ENCODE measurements at regions not wholly inside any gene's neighbourhood (a gene's known extent, or its start where the extent isn't known, plus 50 kb on each side); places are given as distances from the start of the nearest gene placed in this dataset.

DNA sequence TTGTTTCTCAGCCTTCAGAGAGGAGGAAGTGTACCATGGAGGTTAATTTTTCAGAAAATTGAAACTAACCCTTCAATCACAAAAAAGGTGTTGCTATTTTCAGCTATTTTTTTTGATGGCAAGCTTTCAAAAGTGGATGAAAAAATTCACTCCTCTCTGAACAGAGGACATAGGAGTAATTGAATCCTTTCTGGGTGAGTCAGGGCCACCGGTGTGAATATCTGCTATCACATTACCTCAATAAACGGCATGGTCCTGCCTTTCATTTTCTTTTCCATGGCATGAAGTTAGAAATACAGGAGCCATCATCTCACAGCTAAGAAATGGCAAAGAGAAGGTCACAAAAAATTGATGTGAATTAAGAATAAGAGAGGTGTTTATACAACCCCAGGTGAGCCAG, 90.2 kb upstream of the CCDC112 start:
- in situ Hi-C loops (cut with HindIII; ENCODE audit: low pct_ligation_motif_present, low pct_unique_long_range_greater_than_20kb, low sequenced_read_pairs), result no loop called here
- no peak for DNase-seq

DNA sequence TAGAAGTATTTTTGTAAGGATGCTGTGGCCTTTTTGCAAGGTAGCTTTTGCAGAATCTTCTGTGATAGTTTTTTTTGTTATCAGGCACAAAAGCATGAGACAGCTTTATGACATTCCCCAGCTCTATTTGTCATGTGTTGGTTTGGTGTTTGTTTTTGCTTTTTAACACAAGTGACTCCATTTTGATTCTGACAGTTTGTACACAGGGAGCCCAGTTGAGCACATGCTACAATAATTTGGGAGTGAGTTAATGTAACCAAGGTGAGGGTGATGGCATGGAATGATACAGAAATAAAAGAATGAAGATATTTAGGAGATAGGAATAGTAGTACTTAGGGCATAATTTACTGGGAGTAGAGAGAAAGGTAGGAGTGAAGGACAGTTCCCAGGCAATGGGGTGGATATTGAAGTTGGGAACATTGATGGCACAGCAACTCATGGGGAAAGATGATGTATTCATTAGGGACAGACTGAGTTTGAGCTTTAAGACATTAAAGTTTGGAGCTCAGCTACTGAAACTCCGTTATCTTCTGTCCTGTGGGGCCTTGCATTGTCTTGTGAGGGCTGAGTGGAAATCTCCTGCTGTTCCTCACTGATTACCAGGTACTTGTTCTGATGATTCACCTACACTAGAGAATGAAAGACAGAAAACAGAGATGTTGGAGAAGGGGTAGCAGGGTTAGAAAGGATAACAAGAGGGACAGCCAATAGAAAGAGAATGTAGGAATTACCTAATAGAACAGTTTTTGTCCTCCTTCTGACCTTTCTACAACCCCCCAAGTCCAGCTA, 88.3 kb upstream of the CCDC112 start:
- no peak for DNase-seq
- in situ Hi-C loops (cut with HindIII; ENCODE audit: low pct_ligation_motif_present, low pct_unique_long_range_greater_than_20kb, low sequenced_read_pairs), result no loop called here

DNA sequence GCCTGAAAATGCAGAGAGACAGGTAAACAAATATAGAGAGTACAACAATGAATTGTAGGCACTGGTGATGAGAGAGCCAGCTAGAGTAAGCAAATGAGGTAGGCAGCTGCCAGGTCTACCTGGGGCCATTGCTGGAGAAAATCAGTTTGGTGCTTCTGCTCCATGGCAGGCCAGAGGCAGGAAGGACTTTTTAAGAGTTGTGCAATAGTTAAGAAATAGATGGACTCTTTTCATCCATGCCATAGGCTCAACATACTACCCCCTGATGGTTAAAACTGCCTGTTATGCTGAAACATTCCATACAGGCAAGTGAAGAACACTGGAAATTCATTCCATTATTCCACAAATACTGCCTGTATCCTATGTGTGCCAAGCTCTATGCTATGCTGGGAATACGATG, 86.5 kb upstream of the CCDC112 start:
- no peak for DNase-seq
- in situ Hi-C loops (cut with HindIII; ENCODE audit: low pct_ligation_motif_present, low pct_unique_long_range_greater_than_20kb, low sequenced_read_pairs), result no loop called here

DNA sequence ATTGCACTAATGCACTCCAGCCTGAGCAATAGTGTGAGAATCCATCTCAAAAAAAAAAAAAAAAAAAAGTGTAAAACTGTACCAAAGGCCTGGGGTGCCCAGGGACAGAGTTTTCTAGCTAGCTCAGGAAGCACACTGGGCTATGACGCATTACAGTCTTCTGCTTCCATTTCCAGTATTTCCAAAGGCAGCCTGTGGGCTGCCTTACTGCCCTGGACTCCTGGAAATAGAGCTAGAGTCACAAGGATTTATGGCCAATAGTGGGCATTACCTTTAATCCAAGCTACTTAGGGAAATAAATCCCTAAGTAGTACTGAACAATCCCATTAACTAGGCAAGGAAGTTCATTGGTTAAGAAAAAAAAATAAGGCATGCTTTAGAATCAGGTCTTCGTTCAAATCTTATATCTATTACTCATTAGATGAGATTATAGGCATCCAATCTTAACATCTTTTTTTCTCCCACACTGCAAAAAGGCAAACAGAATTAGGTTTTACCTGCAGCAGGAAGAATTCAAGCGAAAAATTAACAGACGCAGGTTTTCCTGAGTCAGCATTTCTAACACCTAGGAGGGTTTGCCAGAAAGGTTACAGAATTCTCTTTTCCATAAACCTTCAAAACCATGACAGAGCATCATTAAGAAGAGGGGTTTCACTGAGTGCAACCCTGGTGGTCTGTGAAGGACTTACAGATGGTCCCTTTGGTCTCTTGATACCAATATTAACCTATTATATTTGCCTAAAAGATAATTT, 85.6 kb upstream of the CCDC112 start:
- no peak for DNase-seq
- in situ Hi-C loops (cut with HindIII; ENCODE audit: low pct_ligation_motif_present, low pct_unique_long_range_greater_than_20kb, low sequenced_read_pairs), result no loop called here

DNA sequence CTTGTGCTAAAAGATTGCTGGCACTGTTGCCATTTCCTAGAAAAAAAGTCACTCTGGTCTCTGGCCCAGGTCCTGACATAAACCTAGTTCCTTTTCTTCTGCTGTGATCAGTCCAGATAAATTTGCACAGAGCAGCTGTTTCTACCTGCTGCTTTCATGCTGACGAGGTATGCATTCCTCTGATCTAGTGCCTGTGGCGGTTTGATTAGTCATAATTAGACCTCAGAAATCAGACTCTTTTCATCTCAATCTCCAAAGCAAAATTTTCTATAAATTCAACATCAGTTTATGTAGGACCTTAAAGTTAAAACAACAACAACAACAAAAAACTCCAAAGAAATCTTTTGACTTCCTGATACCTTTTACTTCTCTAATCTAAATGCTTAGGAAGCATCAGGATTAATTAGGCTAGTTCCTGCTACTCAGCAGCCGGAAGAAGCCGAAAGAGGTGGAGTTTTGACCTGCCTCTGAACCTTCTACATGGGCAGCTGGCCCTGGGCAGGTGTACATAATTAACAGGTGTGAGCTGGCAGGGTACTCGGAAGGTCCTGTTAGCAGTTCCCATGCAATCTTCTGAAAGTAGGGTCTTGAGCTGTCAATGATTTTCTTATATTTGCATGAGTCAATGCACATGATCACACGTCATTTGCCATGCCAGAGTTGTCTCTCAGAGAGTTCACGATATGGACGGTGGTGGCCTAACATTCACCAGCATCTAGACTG, 83.3 kb upstream of the CCDC112 start:
- no peak for DNase-seq
- in situ Hi-C loops (cut with HindIII; ENCODE audit: low pct_ligation_motif_present, low pct_unique_long_range_greater_than_20kb, low sequenced_read_pairs), result no loop called here

DNA sequence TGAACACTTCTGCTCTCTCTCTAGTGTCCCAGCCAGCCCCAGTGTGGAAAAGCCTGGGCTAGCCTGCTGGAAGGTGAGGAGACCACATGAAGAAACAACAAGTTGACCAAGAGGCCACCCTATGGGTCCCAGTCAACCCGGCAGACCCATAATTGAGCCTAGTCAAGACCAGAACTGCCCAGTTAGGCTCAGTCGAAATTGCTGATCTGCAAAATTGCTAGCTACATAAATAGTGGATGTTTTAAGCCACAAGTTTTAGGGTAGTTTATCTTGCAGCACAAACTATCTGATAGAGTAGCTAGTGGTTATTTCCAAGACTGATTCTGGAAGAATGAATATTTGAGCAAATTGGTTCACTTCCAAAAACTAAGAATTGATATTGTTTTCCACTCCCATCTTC, 82.3 kb upstream of the CCDC112 start:
- DNase-seq, result no peak
- in situ Hi-C loops (cut with HindIII; ENCODE audit: low pct_ligation_motif_present, low pct_unique_long_range_greater_than_20kb, low sequenced_read_pairs), result no loop called here

DNA sequence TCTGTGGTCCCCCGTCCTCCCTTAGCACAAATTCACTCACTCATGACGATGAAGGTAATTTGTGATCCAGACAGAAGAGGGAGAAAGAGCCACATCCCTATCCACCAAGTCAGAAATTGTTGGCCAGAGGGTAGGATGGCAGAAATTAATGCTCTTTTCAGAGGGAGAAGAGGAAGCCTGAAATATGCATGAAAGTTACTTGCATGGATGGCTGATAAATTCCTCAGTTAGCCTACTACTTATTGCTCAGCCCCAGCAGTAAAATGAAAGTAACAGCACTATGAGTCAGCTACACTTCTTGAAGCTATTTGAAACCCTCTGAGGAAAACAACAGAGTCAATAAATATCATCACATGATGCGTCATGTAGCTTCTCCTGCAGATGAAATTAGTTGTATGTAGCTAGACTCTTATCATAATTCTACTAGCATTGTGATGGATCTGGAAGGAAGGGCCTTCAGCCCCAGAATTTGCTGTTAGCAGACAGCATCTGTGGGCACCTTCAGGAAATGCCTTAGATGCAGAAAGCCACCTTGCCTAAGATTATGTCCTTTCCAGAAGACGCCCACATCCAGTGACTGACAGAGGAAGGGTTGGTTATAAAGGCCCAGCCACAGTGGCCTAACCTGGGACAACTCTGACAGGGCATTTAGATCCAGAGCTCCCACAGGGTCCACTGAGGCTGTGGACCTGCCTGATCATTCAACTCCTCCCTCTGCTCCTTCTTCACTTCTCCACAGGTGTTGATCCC, 81.2 kb upstream of the CCDC112 start:
- in situ Hi-C loops (cut with HindIII; ENCODE audit: low pct_ligation_motif_present, low pct_unique_long_range_greater_than_20kb, low sequenced_read_pairs), result no loop called here
- DNase-seq, result peak; percentile 58

DNA sequence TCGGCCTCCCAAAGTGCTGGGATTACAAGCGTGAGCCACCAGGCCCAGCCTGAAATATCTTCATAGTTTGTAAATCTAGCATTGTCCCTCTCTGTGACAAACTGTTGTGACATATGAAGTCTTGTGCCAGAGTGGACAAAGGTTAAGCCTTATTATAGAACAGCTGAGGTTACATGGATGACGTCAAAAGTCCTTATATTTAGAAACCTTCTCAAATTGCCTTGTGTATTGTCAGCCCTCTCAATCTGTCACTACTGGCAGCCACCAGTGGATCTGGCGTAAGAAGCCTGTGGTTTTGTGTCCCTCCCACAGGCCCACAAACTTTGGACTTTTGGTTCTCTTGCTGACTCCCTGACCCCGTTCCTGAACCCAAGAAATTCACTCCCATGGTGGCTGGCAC, 79.4 kb upstream of the CCDC112 start:
- in situ Hi-C loops (cut with HindIII; ENCODE audit: low pct_ligation_motif_present, low pct_unique_long_range_greater_than_20kb, low sequenced_read_pairs), result no loop called here

DNA sequence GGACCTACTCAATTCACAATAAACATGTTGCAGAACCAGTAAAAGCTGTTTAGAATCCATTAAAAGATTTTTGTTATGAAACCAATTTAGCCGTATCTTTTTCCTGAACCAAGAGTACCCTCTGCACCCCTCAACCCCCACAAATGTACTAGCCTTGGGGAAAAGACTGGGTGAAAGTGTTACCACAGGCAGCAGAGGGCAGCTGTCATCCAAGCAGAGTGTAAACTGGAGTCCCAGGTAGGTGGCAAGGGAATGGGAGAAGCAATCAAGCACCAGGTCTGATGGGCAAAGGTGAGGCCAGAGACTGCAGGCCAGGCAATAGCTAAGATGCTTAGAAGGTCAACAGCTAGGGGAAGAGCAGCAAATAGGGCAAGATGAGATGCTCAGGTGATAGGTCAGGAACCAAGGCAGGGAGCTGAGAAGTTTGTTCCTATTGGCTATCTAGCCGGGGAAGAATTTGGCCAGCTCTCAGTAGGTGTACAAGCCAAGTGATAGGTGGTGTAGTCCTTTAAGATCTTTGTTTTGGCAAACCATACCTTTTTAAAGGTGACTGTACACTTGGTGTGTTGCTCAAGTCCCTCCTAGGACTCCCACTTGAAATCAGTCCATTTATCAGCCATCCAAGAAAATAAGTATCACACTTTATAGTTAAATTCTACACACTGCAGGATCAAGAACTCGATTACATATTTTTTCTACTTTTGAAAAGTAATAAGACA, 77.8 kb upstream of the CCDC112 start:
- DNase-seq, result no peak
- in situ Hi-C loops (cut with HindIII; ENCODE audit: low pct_ligation_motif_present, low pct_unique_long_range_greater_than_20kb, low sequenced_read_pairs), result no loop called here

More for the DNA sequence above, 79.4 kb upstream of the CCDC112 start:
- no peak for DNase-seq

DNA sequence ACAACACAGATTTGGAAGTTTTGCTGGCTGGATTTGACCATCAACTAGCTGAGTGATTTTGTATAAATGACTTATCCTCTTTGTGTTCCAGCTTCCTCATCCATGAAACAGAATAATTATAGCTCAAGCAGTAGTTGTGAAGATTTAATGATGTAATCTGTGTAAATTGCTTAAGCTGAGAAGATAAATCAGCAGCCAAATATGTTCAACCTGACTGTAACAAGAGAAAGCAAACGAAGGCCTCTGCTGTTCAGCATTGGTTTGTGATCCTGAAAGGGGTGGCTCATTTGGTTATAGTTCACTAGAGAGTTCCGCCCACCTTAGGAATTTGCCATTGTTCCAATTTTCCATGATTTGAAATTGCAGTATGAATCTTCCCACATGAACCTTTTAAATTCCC, 75.7 kb upstream of the CCDC112 start:
- in situ Hi-C loops (cut with HindIII; ENCODE audit: low pct_ligation_motif_present, low pct_unique_long_range_greater_than_20kb, low sequenced_read_pairs), result no loop called here

DNA sequence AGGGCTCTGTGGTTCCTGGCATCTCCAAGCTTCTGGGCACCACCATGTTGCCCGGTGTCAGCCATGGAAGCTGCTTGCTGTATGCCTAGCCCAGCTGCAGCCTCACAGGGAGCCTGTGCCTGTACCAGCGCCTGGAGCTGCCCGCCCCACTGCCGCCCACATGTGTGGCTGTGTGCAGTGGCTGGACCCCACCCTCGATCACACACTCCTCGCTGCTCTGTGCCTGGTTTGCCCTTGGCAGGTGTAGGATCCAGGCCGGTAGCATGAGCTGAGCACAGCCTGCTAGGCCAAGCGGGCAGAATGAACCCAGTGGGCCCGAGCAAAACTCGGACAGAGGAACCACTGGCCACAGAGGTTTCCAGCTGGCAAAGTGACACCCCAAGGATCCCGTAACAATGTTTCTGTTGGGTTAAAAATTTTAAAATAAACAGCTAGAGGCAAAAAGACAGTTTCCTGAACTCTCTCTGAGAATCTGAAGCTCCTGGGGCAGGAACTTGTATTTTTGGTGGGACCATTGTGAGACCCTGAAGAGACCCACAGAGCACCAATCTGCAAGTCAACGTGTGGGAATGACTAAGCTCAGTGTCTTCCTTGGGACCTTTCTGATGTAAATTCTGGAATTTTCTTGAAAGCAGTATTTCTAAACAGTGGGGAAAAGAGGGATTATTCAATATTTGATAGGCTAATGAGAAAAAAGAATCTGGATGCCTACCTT, 73.1 kb upstream of the CCDC112 start:
- in situ Hi-C loops (cut with HindIII; ENCODE audit: low pct_ligation_motif_present, low pct_unique_long_range_greater_than_20kb, low sequenced_read_pairs), result no loop called here

More for the DNA sequence above, 75.7 kb upstream of the CCDC112 start:
- no peak for DNase-seq

DNA sequence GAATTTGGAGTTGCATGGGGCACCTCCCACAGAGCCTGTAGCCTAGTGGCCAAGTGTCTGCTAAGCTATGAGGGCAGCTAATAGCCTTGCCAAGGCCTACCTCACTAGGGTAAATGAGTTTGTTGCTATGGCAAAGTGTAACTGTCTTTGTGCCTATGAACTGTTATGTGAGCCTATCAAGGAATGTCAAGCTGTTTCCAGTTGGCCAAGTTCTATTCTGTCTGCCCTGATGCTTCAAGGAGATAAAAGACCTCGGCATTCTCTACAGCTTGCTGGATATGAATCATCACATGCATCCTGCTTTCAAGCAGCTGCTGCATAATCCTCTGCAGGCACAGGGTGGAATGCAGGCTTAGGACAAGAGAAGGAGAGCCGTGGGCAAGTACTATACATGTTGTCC, 69.8 kb upstream of the CCDC112 start:
- DNase-seq, result peak; percentile 85
- in situ Hi-C loops (cut with HindIII; ENCODE audit: low pct_ligation_motif_present, low pct_unique_long_range_greater_than_20kb, low sequenced_read_pairs), result no loop called here

More for the DNA sequence above, 73.1 kb upstream of the CCDC112 start:
- DNase-seq, result no peak

DNA sequence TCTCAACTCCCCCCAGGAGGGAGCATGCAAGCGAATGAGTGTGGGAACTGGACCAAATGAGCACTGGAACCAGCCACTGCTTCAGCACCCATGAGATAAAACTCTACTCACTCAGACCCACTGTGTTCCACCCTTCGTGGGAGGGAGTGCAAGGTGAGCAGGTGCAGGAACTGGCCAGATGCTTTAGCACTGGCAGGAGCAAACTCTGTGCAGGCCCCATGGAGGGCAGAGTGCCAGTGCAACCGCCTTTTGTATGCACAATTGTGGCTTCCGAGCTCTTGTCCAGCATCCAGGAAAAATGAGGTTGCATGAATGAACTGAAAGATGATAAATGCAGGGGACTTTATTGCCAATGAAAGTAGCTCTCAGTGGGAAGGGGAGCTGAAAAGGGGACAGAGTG, 67.4 kb upstream of the CCDC112 start:
- in situ Hi-C loops (cut with HindIII; ENCODE audit: low pct_ligation_motif_present, low pct_unique_long_range_greater_than_20kb, low sequenced_read_pairs), result no loop called here
- DNase-seq, result no peak

DNA sequence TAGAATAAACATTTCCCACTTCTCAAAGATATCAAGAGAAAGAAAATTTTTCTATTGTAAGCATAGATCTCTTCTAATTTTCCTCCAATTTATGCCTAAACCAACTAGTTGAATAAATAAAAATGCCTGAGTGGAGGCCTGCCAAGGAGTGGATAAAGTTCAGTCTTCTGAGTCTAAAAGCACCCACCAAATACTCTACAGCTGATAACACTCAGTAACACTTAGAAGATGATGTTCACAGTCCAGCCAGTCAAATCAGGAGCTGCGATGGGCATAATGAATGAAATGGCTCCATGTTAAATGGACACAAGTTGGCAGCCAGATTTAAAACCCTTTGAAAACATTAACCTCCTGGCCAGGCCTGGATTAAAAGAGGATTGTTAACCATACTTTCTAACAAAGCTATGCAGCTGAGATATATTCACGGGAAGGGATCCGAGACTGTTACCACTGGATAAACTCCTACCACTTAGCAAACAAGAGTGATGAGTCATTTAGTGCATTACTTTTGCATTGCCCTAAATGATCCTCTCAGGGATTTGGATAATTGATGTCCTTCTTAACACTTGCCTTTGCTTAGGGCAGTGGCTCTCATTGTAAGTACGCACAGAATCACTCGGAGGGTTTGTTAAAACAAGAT, 63.7 kb upstream of the CCDC112 start:
- DNase-seq, result no peak
- in situ Hi-C loops (cut with HindIII; ENCODE audit: low pct_ligation_motif_present, low pct_unique_long_range_greater_than_20kb, low sequenced_read_pairs), result no loop called here

DNA sequence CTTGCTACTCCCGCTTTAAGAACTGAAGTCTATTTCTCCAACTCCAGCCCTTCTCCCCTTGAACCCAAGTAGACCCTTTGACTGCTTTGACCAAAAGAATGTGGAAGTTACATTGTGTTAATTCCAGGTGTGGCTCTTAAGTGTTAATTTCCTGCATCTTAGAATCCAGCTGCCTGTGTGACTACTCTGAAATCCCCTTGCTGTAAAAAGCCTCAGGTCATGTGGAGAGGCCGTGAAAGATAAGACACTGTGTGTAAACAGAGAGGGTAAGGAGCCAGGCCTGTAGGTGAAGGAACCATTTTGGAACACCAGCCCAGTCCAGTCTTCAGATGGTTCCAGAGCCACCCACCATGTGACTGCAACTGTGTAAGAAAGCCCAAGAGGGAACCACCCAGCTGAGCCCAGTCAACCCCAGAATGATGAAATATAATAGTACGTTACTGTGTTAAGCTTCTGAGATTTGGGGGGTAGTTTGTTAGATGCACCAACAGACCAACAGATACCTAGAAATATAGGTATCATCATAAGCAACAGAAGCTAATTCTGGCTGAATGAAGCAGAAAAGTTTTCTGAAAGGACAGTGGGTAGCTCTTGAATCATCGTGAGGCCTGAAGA, 59.4 kb upstream of the CCDC112 start:
- in situ Hi-C loops (cut with HindIII; ENCODE audit: low pct_ligation_motif_present, low pct_unique_long_range_greater_than_20kb, low sequenced_read_pairs), result no loop called here
- DNase-seq, result no peak

DNA sequence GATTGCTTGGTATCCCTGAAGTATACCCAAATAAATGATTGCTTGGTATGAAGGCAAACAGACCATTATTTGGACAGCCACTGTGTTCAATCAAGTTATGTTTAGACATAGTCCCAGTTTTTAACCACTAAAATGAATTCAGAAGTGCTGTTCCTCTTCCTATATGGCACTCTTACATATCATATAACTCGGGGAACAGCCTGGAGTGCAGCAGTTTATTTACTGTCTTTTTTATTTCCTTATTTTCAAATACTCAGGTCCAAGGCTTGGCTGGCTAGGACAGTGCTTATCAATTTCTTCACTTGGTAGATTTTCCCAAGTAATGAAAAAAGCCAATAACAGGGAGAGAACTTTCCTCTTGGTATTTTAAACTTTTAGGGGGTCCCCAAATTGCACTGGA, 58.6 kb upstream of the CCDC112 start:
- in situ Hi-C loops (cut with HindIII; ENCODE audit: low pct_ligation_motif_present, low pct_unique_long_range_greater_than_20kb, low sequenced_read_pairs), result no loop called here
- no peak for DNase-seq

DNA sequence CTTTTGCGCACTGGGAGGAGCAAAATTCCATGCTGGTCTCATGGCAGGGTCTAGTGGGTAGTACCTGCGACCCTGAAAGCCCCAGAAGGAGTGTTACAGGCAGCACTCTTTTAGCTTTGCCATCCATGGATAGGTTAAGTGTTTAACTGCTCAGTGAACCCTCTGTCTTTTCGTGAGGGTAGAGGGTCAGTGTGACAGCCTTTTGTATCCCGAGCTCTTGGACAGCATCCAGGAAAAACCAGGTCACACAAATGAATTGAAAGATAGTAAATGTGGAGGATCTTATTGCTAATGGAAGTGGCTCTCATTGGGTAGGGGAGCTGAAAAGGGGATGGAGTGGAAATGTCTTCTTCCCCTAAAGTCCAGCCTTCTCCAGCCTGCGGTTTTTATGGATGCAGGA, 57.8 kb upstream of the CCDC112 start:
- in situ Hi-C loops (cut with HindIII; ENCODE audit: low pct_ligation_motif_present, low pct_unique_long_range_greater_than_20kb, low sequenced_read_pairs), result no loop called here
- no peak for DNase-seq
